C4-2B (cell line): ENCODE measurements at regions not wholly inside any gene's neighbourhood (a gene's known extent, or its start where the extent isn't known, plus 50 kb on each side); places are given as distances from the start of the nearest gene placed in this dataset.

ENCODE experiments used
- CTCF ChIP-seq: fragments of 450-650 bp; conservative IDR thresholded peaks from 2 replicates; pipeline ENCODE4 v1.5.1; 2017; ENCODE audit warnings: mild to moderate bottlenecking
- ZFX ChIP-seq: fragments of 450-650 bp; IDR thresholded peaks from 2 replicates; pipeline ENCODE4 v1.6.1; 2017

GRCh38 chr6:84434550-84434949 lies 207.1 kb upstream of the CEP162 start:
- TF ChIP-seq CTCF (no peak), ZFX (no peak)
